H1 (cell line): ENCODE measurements at regions not wholly inside any gene's neighbourhood (a gene's known extent, or its start where the extent isn't known, plus 50 kb on each side); places are given as distances from the start of the nearest gene placed in this dataset.

Experiments used
- CTCF ChIA-PET: fragments of 300-600 bp; sonication (Branson Sonifier 250); formaldehyde crosslinking; loops from one replicate; lab custom pipeline; 2021; ENCODE audit not compliant: partially characterized antibody; lab: Charles Lee
- POLR2A ChIA-PET: fragments of 300-600 bp; sonication (Branson Sonifier 250); formaldehyde crosslinking; loops from one replicate; lab custom pipeline; 2021; ENCODE audit warnings: inconsistent platforms; ENCODE audit not compliant: partially characterized antibody; lab: Charles Lee
- DNase-seq, 2 experiments: peaks; one replicate each; pipeline versions ENCODE4 v3.0.0 to v3.0.0-alpha.2; 2010 to 2022; ENCODE audit warnings: low spot score in 2 of 2, low read depth in 1 of 2, mixed read lengths in 1 of 2
- FAIRE-seq: peaks from 2 replicates; lab custom pipeline; 2011; peaks lifted over from hg19 to GRCh38; lab: Jason Lieb, UNC
- H2AFZ ChIP-seq: 2 replicates; pipeline ENCODE4 v1.8.1; 2012; ENCODE audit warnings: low read length, inconsistent platforms
- H2AK5ac ChIP-seq: 2 replicates; pipeline ENCODE4 v1.6.1; 2013; ENCODE audit warnings: low read depth, low read length
- H2BK120ac ChIP-seq: replicated peaks from 2 replicates; pipeline ENCODE3; 2013; ENCODE audit warnings: low read depth, low read length, inconsistent platforms
- H2BK12ac ChIP-seq: 2 replicates; pipeline ENCODE4 v1.6.1; 2013; ENCODE audit warnings: low read depth, low read length
- H2BK15ac ChIP-seq: 2 replicates; pipeline ENCODE4 v1.6.1; 2013; ENCODE audit warnings: low read length
- H2BK20ac ChIP-seq: 2 replicates; pipeline ENCODE4 v1.6.1; 2013; ENCODE audit warnings: low read length
- H2BK5ac ChIP-seq: 2 replicates; pipeline ENCODE4 v1.6.1; 2013; ENCODE audit warnings: low read depth, low read length
- H3K14ac ChIP-seq: 2 replicates; pipeline ENCODE4 v1.6.1; 2013; ENCODE audit warnings: inconsistent platforms; ENCODE audit not compliant: insufficient read length
- H3K18ac ChIP-seq: 2 replicates; pipeline ENCODE4 v1.6.1; 2013; ENCODE audit warnings: low read length; ENCODE audit errors: extremely low read depth
- H3K23ac ChIP-seq: 2 replicates; pipeline ENCODE4 v1.6.1; 2013; ENCODE audit warnings: inconsistent platforms; ENCODE audit not compliant: insufficient read length
- H3K23me2 ChIP-seq: 2 replicates; pipeline ENCODE4 v1.6.1; 2013; ENCODE audit warnings: low read depth, low read length
- H3K27ac ChIP-seq: 2 replicates; pipeline ENCODE4 v1.6.1; 2011; ENCODE audit warnings: low read depth, low read length, inconsistent platforms
- H3K27me3 ChIP-seq, 4 experiments: replicated peaks in 1 of 4; 1 replicate in 1 of 4; 2 replicates in 3 of 4; pipeline versions ENCODE4 v1.6.1 to v1.8.1; 2011 to 2013; ENCODE audit warnings: low read length in 3 of 4, mild to moderate bottlenecking in 3 of 4, inconsistent platforms in 2 of 4, mixed read lengths in 2 of 4, moderate library complexity in 1 of 4; ENCODE audit not compliant: control insufficient read depth in 3 of 4, insufficient read depth in 3 of 4; ENCODE audit errors: extremely low read depth in 1 of 4
- H3K36me3 ChIP-seq, 4 experiments: 2 replicates each; pipeline versions ENCODE4 v1.6.1 to v1.8.1; 2011 to 2013; ENCODE audit warnings: mild to moderate bottlenecking in 4 of 4, low read length in 3 of 4, moderate library complexity in 2 of 4, control low read depth in 1 of 4, inconsistent platforms in 1 of 4; ENCODE audit not compliant: insufficient read depth in 4 of 4, control insufficient read depth in 2 of 4
- H3K4ac ChIP-seq: replicated peaks from 2 replicates; pipeline ENCODE3; 2013; ENCODE audit warnings: low read length, low read depth, mixed read lengths, inconsistent platforms; ENCODE audit not compliant: insufficient read length
- H3K4me1 ChIP-seq, 4 experiments: replicated peaks in 1 of 4; 1 replicate in 1 of 4; 2 replicates in 3 of 4; pipeline versions ENCODE4 v1.6.1 to v1.8.1; 2011 to 2013; ENCODE audit warnings: low read length in 3 of 4, inconsistent platforms in 2 of 4, mixed read lengths in 1 of 4; ENCODE audit not compliant: insufficient read depth in 4 of 4, control insufficient read depth in 3 of 4
- H3K4me2 ChIP-seq, 2 experiments: 2 replicates each; pipeline versions ENCODE4 v1.6.1 to v1.8.1; 2011 to 2013; ENCODE audit warnings: low read depth in 2 of 2, low read length in 2 of 2, control low read depth in 1 of 2, inconsistent platforms in 1 of 2, mild to moderate bottlenecking in 1 of 2; ENCODE audit not compliant: insufficient read depth in 1 of 2
- H3K4me3 ChIP-seq, 4 experiments: fragments of 200-600, 300-600 bp in 1 of 4; sonication (generic), shearing (Covaris generic), sonication (Bioruptor Twin) in 1 of 4; 2 replicates each; pipeline versions ENCODE4 v1.5.1 to v1.8.1; 2011 to 2016; ENCODE audit warnings: low read length in 4 of 4, low read depth in 3 of 4, control low read depth in 2 of 4, inconsistent platforms in 2 of 4, mild to moderate bottlenecking in 2 of 4, mixed read lengths in 1 of 4, moderate library complexity in 1 of 4; ENCODE audit not compliant: insufficient read depth in 2 of 4; ENCODE audit errors: extremely low read depth in 1 of 4
- H3K56ac ChIP-seq: replicated peaks from 2 replicates; pipeline ENCODE3; 2013; ENCODE audit warnings: low read depth, mild to moderate bottlenecking, mixed read lengths, low read length, inconsistent platforms; ENCODE audit not compliant: insufficient read length
- H3K79me1 ChIP-seq: 2 replicates; pipeline ENCODE4 v1.6.1; 2013; ENCODE audit warnings: low read depth, low read length, control low read depth
- H3K79me2 ChIP-seq, 2 experiments: 2 replicates each; pipeline versions ENCODE4 v1.6.1 to v1.8.1; 2012 to 2013; ENCODE audit warnings: low read length in 2 of 2, mild to moderate bottlenecking in 2 of 2, inconsistent platforms in 1 of 2; ENCODE audit not compliant: insufficient read depth in 2 of 2, control insufficient read depth in 1 of 2
- H3K9ac ChIP-seq, 4 experiments: replicated peaks in 1 of 4; 1 replicate in 1 of 4; 2 replicates in 3 of 4; pipeline versions ENCODE4 v1.6.1 to v1.8.1; 2011 to 2013; ENCODE audit warnings: low read depth in 3 of 4, low read length in 3 of 4, control low read depth in 2 of 4, mild to moderate bottlenecking in 2 of 4, moderate library complexity in 2 of 4, inconsistent platforms in 1 of 4; ENCODE audit errors: extremely low read depth in 1 of 4
- H3K9me3 ChIP-seq, 2 experiments: 2 replicates each; pipeline versions ENCODE4 v1.6.1 to v1.8.1; 2012 to 2013; ENCODE audit warnings: mild to moderate bottlenecking in 2 of 2, moderate library complexity in 2 of 2, control low read depth in 1 of 2, inconsistent platforms in 1 of 2, low read depth in 1 of 2, low read length in 1 of 2, mixed read lengths in 1 of 2; ENCODE audit not compliant: insufficient read depth in 2 of 2
- H4K20me1 ChIP-seq, 2 experiments: replicated peaks in 1 of 2; 2 replicates each; pipeline versions ENCODE3 to v1.8.1; 2011 to 2013; ENCODE audit warnings: inconsistent platforms in 2 of 2, low read length in 2 of 2, mild to moderate bottlenecking in 1 of 2; ENCODE audit not compliant: insufficient read depth in 2 of 2, control insufficient read depth in 1 of 2
- H4K5ac ChIP-seq: 2 replicates; pipeline ENCODE4 v1.6.1; 2013; ENCODE audit warnings: low read length, low read depth, mixed read lengths, inconsistent platforms; ENCODE audit not compliant: insufficient read length
- H4K8ac ChIP-seq: 2 replicates; pipeline ENCODE4 v1.8.0; 2013; ENCODE audit warnings: mild to moderate bottlenecking, moderate library complexity, low read length, inconsistent platforms; ENCODE audit not compliant: insufficient read depth; ENCODE audit errors: extremely low read depth
- H4K91ac ChIP-seq: replicated peaks from 2 replicates; pipeline ENCODE3; 2013; ENCODE audit warnings: low read length, mixed read lengths, inconsistent platforms; ENCODE audit not compliant: insufficient read length
- EGR1 ChIP-seq: IDR thresholded peaks from 2 replicates; pipeline ENCODE4 v1.6.1; 2011; ENCODE audit warnings: low read depth, low read length, borderline replicate concordance
- POU5F1 ChIP-seq: IDR thresholded peaks from 2 replicates; pipeline ENCODE4 v1.6.1; 2011; ENCODE audit warnings: low read depth, mild to moderate bottlenecking, low read length, moderate library complexity
- SUZ12 ChIP-seq: fragments of 200-600 bp; sonication (generic); IDR thresholded peaks from 2 replicates; pipeline ENCODE4 v1.6.1; 2012; ENCODE audit warnings: mild to moderate bottlenecking, inconsistent platforms, low read length, moderate library complexity, mixed read lengths
- WGBS, 2 experiments: shearing (Covaris generic) in 1 of 2; methylation state at CpG; one replicate each; pipeline versions ENCODE4 v1.1.6 to v1.1.7; 2013 to 2015; ENCODE audit warnings: low lambda C conversion rate in 2 of 2, mixed read lengths in 2 of 2, inconsistent platforms in 1 of 2, low coverage in 1 of 2, missing lambda C conversion rate in 1 of 2; ENCODE audit not compliant: insufficient replicate concordance in 2 of 2, insufficient coverage in 1 of 2, insufficient read length in 1 of 2; ENCODE audit errors: extremely low coverage in 1 of 2, missing lambda C conversion rate in 1 of 2; 5-methylcytosine and 5-hydroxymethylcytosine counted together
- TF ChIP-seq, protein P1 (sequence below): IDR thresholded peaks from 2 replicates; pipeline ENCODE4 v1.6.1; 2011; ENCODE audit warnings: low read depth, mild to moderate bottlenecking, low read length; ENCODE audit not compliant: insufficient read depth

DNA sequence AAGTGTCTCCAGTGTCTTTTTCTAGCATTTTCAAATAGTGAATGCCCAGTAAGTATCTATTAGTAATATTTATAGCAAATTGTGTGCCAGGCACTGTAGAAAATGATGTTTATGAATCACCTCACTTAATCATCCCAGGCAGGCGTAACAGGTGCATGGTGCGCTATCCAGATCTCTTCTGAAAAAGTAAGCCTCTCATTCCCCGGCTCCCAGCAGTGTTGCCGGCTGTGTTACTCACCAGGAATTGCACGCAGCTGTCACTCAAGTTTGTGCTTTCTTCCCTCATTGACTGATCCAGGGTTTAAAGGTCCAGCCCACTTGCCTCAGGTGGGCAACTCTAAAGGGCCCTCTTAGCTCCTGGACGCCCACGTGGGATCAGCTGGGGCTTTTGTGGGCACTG, 173.8 kb upstream of the RASSF8 start:
- Histone ChIP-seq H3K56ac (no peak overlapping the region), H2BK5ac (no peak overlapping the region), H3K27me3 (no peaks in the 10 kb centered on the region), H3K9me3 (no peaks in the 10 kb centered on the region), H2AFZ (no peak overlapping the region), H3K4me3 (no peak overlapping the region), H2BK15ac (no peak overlapping the region), H3K79me1 (no peaks in the 10 kb centered on the region), H3K9ac (no peak overlapping the region), H3K36me3 (no peaks in the 10 kb centered on the region), H3K79me2 (no peaks in the 10 kb centered on the region), H4K5ac (no peak overlapping the region), H3K27ac (no peak overlapping the region), H3K23me2 (no peaks in the 10 kb centered on the region), H3K23ac (no peak overlapping the region), H4K8ac (no peak overlapping the region), H3K4me1 (no peaks in the 10 kb centered on the region), H2BK20ac (no peak overlapping the region), H2AK5ac (no peak overlapping the region), H2BK120ac (no peak overlapping the region), H4K20me1 (no peaks in the 10 kb centered on the region), H3K18ac (no peak overlapping the region), H2BK12ac (no peak overlapping the region), H3K14ac (no peak overlapping the region), H3K4ac (no peak overlapping the region), H4K91ac (no peak overlapping the region), H3K4me2 (no peak overlapping the region)
- CTCF ChIA-PET: no interaction called here
- POLR2A ChIA-PET: no interaction called here
- no peak for TF ChIP-seq SUZ12
- no peak for TF ChIP-seq POU5F1
- TF ChIP-seq, protein P1, sequence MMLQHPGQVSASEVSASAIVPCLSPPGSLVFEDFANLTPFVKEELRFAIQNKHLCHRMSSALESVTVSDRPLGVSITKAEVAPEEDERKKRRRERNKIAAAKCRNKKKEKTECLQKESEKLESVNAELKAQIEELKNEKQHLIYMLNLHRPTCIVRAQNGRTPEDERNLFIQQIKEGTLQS: no peak
- TF ChIP-seq EGR1: no peak
- no peak for DNase-seq
- FAIRE-seq: no peak
- 90% methylated on average over 7 of the region's 7 CpGs; no CpG with 5 or more reads in 1 of the 2 experiments for WGBS, 2 experiments
